ENCODE measurements at regions not wholly inside any gene's neighbourhood (a gene's known extent, or its start where the extent isn't known, plus 50 kb on each side); places are given as distances from the start of the nearest gene placed in this dataset.
"Not testable (repeated sequence)": the region's sequence is repeated elsewhere in the genome, so short reads cannot be mapped to it uniquely, and the experiment has no call there.

DNA sequence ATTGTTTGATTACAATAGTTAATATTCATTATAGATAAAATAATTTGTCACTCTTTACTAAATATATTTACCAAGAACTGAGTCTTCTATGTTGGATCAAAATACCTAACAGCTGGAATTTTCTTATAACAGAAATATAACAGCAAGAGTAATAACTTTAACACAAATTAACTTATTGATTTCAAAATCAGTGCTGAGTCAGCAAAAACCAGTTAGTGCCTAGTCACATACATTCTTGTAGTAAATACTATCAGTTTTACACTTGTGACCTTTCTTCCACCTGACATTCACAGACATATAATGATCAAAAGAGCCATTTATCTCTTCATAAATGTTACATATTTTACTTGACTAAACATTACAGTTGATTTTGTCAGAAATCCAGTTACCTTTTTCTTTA is 1141.4 kb upstream of the ADGRB3 start:
- DNase-seq, result no peak

DNA sequence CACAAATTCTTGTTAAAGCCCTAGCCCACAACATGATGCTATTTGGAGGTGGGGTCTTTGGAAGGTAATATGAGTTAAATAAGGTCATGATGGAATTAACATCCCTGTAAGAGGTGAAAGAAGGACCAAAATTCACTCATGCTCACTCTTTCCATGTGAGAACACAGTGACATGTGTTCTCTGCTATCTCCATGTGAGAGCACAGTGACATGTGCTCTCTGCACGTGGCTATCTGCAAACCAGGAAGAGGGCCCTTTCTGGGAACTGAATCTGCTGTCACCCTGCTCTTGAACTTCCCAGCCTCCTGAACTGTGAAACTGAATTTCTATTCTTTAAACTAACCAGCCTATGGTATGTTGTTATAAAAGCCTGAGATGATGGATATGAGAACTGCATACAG is 1159.4 kb upstream of the ADGRB3 start:
- DNase-seq, result no peak

DNA sequence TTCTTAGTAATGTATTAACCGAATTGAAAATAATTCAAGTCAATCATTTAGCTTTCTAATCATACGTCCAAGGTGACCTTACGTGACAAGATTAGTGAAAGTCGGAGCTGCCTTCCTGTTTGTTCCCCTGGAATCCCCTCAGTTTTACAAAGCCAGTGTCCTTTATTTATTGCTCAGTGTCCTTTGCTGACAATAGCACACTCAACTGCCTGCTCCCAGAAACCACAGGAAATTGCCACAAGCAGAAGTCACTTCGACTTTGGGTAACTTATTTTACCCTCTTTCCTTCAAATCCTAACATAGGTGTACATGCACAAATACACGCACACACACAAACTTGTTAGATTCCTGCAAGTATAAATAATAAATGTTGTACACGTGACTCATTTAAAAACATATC is 1167.7 kb upstream of the ADGRB3 start:
- DNase-seq, result no peak

DNA sequence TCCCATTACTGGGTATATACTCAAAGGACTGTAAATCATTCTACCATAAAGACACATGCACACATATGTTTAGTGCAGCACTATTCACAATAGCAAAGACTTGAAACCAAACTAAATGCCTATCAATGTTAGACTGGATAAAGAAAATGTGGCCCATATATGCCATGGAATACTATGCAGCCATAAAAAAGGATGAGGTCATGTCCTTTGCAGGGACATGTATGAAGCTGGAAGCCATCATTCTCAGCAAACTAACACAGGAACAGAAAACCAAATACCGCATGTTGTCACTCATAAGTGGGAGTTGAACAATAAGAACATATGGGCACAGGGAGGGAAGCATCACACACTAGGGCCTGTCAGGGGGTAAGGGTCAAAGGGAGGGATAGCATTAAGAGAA is 1172.4 kb upstream of the ADGRB3 start:
- DNase-seq, result not testable (repeated sequence)

DNA sequence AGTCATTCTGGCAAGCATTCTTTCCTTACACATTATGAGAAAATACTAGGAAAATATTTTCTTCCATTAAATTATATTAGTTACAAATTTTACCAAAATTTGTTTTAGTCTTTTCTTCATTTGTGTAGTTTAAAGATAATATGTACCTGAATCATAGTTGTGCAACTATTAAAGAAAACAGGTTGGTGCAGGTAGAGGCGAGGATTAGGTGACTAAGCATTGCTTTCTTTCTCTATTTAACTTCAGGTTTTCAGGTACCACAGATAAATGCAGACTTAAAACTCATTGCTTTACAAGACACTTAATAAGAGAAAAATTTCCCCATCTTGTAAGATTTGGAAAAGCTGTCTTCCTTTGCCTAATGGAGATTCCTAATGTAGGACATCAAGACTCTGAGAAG is 1175.5 kb upstream of the ADGRB3 start:
- no peak for DNase-seq

DNA sequence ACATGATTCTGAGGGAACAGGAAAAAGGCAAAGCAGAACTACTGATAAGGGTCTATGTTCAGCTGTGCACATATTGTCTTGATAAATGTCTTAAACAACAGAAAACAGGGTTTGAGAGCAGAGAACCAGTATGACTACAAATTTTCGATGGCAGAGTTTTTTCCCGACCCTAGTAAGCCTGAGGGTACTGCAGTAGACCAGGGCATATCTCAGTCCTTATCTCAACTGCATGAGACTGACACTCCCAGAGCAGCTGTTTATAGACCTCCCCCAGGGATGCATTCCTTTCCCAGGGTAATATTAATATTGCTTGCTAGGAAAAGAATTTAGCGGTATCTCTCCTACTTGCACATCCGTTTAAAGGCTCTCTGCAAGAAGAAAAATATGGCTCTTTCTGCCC is 1176.8 kb upstream of the ADGRB3 start:
- DNase-seq, result no peak

DNA sequence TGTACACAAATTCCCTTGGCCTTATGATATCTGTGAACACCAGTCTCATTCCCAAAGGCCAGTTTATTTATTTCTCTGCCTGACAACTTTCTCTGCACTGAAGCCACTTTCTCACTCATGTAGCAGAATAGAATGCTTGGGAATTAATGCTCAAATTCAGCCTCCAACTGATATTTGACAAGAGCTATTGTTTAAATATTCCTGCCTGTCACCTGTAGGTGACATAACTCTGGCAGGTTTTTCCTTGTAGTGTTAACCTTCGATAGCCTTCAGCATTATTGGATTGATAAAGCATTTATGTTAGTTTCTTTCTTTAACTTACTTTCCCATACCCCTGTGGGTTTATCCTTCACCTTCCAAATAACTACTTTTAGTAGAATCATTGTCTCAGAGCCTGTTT is 1183.2 kb upstream of the ADGRB3 start:
- DNase-seq, result no peak

DNA sequence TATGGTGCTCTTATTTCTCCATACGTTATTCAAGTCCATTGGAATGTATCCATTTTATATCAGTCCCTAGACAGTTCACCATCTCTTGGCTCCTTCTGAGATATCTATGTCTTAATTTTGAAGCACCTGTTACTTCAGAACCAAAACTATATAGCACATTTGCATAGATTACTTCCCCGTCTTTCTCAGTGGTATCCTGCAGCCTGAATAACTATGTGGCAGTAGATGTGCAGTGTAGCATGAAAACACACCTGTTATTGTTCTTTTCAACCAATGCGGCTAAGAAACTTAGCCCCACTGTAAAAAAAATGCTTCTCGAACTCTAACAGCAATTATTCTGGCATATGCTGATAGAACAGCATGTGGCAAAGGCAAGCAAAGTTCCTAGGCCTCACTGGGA is 1184.4 kb upstream of the ADGRB3 start:
- DNase-seq, result no peak

DNA sequence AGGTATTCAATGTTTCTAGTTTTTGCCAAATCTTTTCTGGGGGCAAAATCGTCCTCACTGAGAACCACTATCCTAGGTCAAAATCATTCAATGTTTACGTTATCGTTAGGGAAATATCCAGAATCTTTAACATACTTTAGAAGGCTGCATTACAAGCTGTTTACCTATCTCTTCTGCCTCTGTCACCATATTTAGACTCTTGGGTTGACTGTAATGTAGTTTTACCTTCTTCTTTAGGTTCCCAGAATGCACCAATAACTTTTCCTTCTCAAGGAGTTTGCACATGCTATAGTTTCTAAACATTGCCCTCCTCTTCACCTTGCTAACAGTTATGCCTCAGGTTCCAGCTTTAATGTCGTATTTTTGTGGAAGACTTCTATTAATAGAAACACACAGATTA is 1185.5 kb upstream of the ADGRB3 start:
- DNase-seq, result no peak

DNA sequence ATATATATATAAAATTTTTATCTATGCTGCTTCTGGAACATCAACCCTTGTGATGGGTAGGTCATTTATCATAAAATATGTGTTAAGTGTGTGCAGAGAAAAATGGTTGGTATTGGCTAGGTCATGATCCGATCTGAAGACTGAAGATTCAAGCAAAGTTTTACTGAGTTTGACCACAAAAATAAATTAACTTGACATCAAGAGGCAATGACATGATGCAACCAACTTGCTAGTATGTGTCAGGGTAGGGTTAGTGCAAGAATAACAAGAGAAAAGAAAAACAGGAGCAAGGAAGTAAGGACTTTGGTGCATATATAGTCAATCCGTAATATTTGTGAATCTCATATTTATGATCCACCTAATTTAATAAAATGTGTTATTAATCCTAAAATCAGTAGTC is 1202.0 kb upstream of the ADGRB3 start:
- no peak for DNase-seq

DNA sequence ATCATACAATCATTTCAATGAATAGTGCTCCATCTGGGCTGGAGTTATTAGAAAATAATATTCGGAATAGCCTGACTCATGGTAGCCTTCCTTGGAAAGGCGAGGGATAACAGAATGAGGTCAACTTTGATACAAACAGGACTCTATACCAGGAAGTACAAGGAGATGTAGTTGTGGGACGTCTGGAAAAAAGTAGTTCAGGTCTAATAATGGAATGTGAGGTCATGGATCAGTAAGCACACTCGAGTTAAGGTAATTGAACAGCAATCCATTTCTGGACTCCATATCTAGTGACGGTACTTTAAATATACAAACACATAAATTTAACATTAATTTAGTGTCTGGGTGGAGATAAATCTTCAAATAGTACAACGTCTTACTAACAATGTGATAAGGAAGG is 1204.0 kb upstream of the ADGRB3 start:
- no peak for DNase-seq

DNA sequence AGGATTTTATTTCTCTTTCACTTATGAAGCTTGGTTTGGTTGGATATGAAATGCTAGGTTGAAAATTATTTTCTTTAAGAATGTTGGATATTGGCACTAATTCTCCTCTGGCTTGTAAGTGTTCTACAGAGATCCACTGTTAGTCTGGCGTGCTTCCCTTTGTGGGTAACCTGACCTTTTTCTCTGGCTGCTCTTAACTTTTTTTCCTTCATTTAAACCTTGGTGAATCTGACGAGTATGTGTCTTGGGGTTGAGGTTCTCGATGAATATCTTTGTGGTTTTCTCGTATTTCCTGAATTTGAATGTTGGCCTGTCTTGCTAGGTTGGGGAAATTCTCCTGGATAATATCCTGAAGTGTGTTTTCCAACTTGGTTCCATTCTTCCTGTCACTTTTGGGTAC is 1208.4 kb upstream of the ADGRB3 start:
- not testable (repeated sequence) for DNase-seq

DNA sequence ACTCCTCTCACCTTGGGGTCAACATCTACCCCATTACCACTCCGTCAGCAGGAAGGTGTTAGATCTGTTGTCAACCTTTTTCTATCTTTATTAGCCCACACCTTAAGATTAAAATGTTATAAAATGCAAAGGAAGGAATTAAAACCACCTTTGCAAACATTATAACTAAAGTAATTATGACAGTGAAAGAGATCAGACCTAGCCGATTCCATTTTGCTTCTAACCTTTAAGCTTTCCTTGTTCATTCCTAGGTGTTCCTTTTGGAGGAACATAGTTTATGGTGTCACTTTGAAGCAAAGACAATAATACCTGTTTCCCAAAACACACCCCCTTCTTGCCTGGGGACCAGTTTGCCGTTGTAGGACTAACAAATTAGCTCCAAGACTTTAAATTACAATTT is 1223.0 kb upstream of the ADGRB3 start:
- DNase-seq, result no peak

DNA sequence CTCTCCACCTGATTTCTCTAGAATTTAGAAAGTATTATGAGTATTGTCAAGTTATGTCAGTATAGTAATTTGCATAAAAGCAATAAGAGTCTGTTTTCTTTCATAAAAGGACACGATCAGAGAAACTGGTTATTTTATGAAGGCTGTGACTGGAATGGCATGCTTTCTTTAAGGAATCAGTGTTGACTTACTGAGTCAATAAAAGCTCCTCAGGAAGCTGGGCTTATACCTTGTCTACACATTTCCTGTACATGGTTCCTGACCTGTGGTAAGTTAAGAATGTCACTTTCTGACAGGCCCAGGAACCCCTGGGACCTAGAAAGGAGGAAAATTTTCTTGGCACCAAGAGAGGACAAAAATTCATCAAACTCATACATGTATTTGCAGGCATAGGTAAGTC is 1224.0 kb upstream of the ADGRB3 start:
- DNase-seq, result no peak

DNA sequence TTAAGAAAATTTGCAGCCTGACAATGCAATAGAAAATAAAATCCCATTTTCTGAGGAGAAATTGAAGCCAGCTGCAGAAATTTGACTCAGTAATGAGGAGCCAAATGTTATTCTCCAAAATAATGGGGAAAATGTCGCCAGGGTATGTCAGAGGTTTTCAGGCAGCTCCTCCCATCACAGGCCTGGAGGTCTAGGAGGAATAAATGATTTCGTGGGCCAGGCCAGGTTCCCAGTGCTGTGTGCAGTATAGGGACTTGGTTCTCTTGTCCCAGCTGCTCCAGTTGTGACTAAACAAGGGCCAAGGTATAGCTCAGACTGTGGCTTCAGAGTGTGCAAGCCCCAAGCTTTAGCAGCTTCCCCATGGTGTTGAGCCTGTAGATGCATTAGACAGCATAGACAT is 1240.8 kb upstream of the ADGRB3 start:
- DNase-seq, result no peak

DNA sequence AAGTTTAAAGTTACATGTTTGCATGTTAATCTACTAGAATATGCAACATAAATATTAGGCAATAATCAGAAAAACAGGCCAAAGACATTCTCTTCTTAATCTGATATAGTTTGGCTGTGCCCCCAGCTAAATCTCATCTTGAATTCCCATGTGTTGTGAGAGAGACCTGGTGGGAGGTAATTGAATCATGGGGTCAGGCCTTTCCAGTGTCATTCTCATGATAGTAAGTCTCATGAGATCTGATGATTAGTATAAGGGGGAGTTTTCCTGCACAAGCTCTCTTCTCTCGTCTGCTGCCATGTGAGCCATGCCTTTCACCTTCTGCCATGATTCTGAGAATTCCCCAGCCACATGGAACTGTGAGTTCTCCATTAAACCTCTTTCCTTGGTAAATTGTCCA is 1241.7 kb upstream of the ADGRB3 start:
- no peak for DNase-seq

DNA sequence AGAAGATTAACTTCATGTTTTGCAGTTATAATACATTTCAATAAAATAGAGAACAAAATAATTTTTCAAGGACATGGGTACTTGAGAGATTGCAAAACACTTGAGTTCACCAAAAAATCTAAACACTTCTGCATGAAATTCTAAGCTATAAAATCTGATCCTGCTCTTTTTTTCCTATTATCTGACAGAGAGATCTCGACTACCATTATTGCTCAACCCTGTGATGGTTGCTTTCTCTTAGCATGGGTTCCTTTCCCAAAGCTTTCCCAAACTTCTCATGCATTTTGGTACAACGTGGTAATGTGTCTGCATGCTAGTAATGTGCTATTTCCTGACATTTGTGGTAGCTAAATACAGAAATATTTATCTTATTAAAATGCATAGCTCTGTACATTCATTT is 1243.1 kb upstream of the ADGRB3 start:
- no peak for DNase-seq

DNA sequence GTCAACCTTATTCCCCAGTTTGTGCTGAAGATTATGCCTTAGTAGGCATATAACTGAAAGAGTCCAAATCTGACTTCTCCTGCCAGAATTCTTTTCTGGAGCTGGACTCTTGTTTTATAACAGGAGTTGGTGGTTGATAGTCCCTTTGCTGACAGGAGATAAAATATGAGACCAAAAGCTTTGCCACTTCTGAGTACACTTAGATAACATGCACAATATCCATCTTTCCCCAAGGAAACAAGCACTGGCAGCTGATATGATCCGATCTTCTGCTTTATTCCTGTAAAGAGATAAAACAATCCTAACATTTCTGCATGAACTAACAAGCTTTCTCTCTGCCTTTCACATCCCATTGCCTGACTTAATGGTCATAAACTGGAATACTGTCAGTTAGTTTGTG is 1265.4 kb upstream of the ADGRB3 start:
- no peak for DNase-seq

DNA sequence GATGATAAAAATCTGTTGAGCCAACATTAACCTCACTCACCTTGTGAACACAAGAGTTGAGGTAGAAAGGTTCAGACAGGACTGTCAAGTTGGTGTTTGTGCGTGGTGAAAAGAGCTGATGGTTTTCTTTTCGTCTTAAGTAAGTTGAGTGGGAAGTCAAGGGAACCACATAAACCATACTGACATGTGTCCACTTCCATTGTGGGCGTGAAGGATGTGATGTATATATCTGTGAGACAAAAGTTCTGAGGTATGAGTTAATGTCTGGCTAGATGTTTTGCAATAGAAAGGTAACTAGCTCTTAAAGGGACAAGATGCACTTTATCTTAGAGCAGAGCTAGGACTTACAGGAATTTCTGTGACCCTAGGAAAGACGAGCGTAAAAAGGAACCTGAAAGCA is 1272.1 kb upstream of the ADGRB3 start:
- no peak for DNase-seq

DNA sequence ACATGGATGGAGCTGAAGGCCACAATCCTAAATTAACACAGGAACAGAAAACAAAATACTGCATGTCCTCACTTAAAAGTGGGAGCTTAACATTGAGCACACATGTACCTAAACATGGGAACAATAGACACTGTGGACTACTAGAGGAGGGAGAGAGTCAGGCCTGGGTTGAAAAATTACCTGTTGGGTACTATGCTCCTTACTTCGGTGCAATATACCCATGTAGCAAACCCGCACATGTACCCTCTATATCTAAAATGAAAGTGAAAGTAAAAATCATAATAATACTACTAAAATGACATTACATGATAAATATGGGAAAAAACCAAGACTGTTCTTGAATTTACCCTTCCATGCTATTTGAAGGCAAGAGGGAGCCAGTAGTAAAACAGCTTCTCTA is 1273.8 kb upstream of the ADGRB3 start:
- no peak for DNase-seq

DNA sequence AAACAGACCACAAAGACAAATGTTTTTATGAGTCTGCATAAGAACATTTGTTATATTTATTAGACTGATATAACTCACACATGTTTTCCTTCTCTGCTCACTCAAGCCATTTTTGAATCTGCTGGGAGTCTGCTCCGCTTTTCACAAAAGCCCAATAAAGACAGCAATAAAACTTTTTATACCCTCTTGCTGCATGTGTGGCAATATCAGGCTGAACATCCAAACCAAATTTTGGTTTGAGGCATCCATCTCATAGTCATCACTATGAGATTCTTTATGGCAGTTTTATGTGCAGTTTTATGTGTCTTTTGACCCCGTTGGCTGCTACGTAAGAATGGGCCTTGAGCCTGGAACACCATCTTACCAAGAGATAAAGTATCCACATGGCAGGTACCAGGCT is 1276.8 kb upstream of the ADGRB3 start:
- no peak for DNase-seq

DNA sequence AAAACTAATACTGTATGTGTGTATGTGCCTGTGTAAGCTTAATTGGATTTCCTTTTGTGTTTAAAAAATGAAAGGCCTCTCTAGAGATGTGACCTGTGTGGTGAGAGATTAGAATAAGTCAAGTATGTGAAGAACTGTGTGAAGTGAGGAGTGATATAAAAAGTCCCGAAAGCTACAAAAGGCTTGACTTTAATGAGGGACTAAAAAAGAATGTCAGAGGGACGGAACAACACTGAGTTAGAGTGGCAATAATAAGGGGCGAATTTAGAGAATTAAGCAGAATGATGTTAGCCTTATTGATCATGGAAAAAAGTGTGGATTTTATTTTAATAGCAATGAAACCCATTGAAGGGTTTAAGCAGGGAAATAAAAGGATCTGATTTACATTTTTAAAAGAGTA is 1281.2 kb upstream of the ADGRB3 start:
- no peak for DNase-seq

DNA sequence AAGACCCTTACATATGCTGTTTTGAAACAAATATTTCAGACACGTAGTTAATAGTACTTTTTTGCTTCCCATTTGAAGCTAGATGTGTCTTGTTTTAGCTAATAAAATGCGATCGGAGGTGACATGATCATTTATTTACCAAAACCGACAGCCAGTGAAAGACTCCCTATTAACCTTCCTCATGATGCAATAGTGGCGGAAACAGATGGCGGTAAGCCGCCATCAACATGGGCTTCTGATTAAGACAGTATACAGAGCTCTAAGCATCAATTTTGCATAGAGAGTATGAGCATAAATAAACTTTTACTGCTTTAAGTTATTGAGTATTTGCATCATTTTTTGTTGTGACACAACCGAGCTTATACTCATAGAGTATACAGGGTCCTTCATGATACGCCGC is 1282.4 kb upstream of the ADGRB3 start:
- no peak for DNase-seq

DNA sequence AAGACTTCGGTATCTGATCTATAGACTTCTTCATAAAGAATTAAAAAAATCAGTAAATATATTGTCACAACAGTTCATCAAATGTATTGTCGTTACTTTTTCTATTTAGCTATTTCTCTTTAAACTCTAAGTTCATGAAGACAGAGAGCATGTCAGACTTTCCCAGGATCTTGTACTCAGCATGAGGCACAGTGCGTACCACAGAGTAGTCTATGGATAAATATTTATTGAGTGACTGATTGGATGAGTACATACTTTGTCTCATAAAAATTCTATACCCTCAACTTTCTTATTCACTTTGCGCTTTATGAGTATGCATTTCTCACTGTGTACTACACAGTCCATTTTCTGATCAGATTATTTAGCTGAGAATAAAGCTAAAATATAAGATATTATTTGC is 1284.4 kb upstream of the ADGRB3 start:
- DNase-seq, result no peak

DNA sequence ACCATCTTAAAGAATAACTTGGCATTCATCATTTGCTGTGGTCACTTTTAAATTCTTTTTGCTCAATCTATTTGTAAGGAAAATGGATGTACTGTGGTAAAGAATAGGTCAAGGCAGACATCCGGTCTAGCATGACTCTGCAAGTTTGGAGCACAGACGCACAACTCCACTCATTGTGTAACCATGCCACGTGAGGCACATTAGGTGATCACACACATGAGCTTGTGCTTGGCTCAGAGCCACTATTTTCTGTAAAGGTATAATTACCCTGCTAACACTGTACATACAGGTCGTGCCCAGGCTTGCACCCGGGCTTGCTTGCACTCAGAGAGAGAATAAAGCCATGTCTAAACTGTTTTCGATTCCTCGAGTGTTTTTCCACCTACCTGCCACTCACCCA is 1289.1 kb upstream of the ADGRB3 start:
- DNase-seq, result no peak

DNA sequence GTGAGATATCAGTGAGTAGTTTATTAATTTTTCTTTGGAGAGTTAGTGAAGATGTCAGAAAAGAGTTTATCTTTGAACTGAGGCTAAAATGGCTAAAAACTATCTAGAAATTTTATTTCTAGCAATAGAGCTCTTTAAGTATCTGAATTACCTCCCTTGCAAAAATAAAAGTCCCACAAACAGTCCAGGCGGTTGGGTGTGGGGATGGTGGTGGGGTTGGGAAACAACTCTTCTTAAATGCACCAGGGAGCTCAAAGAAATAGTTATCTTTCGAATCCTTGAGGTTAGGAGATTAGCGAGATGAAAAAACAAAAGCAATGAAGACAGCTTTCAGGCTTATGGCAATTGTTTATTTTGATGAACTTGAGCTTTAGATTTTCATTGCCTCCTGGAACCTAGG is 1299.1 kb upstream of the ADGRB3 start:
- DNase-seq, result no peak

All from C1 segment of cervical spinal cord (tissue), 14 donors.